ENCODE measurements at regions not wholly inside any gene's neighbourhood (a gene's known extent, or its start where the extent isn't known, plus 50 kb on each side); places are given as distances from the start of the nearest gene placed in this dataset.

DNA sequence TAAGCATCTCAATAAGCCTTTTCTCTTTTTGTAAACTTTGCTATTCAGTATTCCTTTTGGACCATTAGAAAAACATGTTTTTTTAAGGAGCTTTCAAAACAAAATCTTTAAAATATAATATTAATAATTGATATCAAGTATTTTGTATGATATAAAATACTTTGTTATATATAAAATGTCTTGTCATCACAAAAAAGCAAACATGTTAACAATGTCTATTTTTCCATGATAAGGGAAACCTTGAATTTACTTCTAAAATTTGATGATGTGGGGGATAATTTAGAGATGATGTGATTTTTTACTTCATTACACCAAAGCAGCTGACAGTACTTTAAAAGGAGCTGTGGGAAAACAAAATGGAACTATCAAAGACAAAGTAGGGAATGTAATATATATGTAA, 887.7 kb downstream of the SI start:
- Histone ChIP-seq H3K9ac (ENCODE audit: low read depth, low read length) (no peak overlapping the region), H3K4me1 (ENCODE audit: insufficient read depth, low read length) (no peaks in the 10 kb centered on the region), H3K4me3 (ENCODE audit: low read length) (no peak overlapping the region), H3K27ac (ENCODE audit: low read length) (no peak overlapping the region), H3K36me3 (ENCODE audit: insufficient read depth, low read depth, low read length) (no peaks in the 10 kb centered on the region), H3K9me3 (ENCODE audit: insufficient read depth, low read depth, low read length) (no peaks in the 10 kb centered on the region), H3K27me3 (ENCODE audit: insufficient read depth, low read length) (no peaks in the 10 kb centered on the region)

DNA sequence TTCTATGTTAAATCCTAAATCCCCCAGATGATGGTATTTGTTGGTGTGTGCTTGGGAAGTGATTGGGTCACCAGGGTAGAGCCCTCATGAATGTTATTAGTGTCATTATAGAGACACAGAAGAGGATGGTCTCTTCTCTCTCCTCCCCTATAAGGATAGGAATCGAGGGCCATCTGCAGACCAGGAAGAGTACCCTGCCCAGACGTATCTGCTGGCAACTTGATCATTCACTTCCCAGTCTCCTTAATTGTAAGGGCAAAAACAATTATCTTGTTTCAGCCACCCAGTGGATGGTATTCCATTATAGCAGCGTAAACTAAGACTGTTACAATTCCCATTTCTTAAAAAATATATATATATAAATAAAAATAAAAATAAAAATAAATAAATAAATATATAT, 892.2 kb downstream of the SI start:
- Histone ChIP-seq H3K9ac (ENCODE audit: low read depth, low read length) (no peak overlapping the region), H3K27me3 (ENCODE audit: insufficient read depth, low read length) (no peaks in the 10 kb centered on the region), H3K9me3 (ENCODE audit: insufficient read depth, low read depth, low read length) (peaks cover 13% of the 10 kb centered on the region), H3K27ac (ENCODE audit: low read length) (no peak overlapping the region), H3K4me3 (ENCODE audit: low read length) (no peak overlapping the region), H3K36me3 (ENCODE audit: insufficient read depth, low read depth, low read length) (no peaks in the 10 kb centered on the region), H3K4me1 (ENCODE audit: insufficient read depth, low read length) (no peaks in the 10 kb centered on the region)

DNA sequence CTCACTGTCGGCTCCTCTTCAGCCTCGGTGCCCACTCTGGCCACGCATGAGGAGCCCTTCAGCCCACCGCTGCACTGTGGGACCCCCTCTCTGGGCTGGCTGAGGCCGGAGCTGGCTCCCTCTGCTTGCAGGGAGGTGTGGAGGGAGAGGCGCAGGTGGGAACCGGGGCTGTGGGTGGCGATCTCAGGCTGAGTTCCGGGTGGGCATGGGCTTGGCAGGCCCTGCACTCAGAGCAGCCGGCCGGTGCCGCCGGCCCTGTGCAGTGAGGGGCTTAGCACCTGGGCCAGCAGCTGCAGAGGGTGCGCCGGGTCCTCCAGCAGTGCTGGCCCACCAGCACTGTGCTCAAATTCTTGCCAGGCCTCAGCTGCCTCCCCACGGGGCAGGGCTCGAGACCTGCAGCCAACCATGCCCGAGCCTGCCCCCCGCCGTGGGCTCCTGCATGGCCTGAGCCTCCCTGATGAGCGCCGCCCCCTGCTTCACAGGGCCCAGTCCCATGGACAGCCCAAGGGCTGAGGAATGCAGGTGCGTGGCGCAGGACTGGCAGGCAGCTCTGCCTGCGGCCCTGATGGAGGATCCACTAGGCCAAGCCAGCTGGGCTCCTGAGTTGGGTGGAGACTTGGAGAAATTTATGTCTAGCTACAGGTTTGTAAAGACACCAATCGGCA, 899.1 kb downstream of the SI start:
- no peaks in the 10 kb centered on the region for H3K4me1 ChIP-seq (ENCODE audit: insufficient read depth, low read length)
- no peak overlapping the region for H3K9ac ChIP-seq (ENCODE audit: low read depth, low read length)
- peaks cover 10% of the 10 kb centered on the region; the same call in 1 of the 2 replicates for H3K9me3 ChIP-seq (ENCODE audit: insufficient read depth, low read depth, low read length)
- H3K4me3 ChIP-seq (ENCODE audit: low read length), result no peak overlapping the region
- H3K27me3 ChIP-seq (ENCODE audit: insufficient read depth, low read length), result no peaks in the 10 kb centered on the region
- H3K36me3 ChIP-seq (ENCODE audit: insufficient read depth, low read depth, low read length), result no peaks in the 10 kb centered on the region
- H3K27ac ChIP-seq (ENCODE audit: low read length), result no peak overlapping the region

DNA sequence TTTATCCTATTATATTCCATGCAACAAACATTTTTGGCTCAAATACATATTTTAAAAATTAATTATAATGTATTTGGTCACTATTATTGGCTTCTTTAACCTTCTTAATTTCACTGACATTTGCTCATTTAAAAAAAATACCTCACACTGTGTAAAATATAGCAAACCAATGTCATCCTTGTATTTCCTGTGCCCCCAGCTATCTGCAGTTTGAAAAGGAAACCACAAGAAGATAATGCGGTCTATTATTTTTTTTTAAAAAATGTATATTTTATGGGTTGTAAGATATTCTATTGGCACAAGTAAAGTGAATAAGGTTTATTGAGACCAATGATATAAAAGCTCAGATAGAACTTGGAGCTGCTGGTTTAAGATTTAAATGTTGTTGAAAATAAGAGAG, 904.2 kb downstream of the SI start:
- no peak overlapping the region for H3K4me3 ChIP-seq (ENCODE audit: low read length)

DNA sequence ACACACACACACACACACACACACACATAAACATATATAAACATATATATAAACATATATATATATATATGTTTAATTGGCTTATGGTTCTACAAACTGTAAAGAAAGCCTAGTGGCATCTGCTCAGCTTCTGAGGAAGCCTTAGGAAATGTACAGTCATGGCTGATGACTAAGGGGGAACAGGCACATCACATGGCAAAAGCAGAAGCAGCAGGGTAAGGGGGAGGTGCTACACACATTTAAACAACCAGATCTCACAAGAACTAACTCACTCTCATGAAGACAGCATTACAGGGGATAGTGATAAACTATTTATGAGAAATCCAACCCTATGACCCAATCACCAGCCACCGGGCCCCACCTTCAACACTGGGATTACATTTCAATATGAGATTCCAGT, 922.9 kb downstream of the SI start:
- H3K36me3 ChIP-seq (ENCODE audit: insufficient read depth, low read depth, low read length), result no peaks in the 10 kb centered on the region
- no peak overlapping the region for H3K4me3 ChIP-seq (ENCODE audit: low read length)
- H3K4me1 ChIP-seq (ENCODE audit: insufficient read depth, low read length), result no peaks in the 10 kb centered on the region
- H3K9me3 ChIP-seq (ENCODE audit: insufficient read depth, low read depth, low read length), result peaks cover under 1% of the 10 kb centered on the region; the same call in 1 of the 2 replicates
- H3K27ac ChIP-seq (ENCODE audit: low read length), result no peak overlapping the region
- no peak overlapping the region for H3K9ac ChIP-seq (ENCODE audit: low read depth, low read length)
- H3K27me3 ChIP-seq (ENCODE audit: insufficient read depth, low read length), result no peaks in the 10 kb centered on the region

More for the DNA sequence above, 904.2 kb downstream of the SI start:
- no peaks in the 10 kb centered on the region for H3K4me1 ChIP-seq (ENCODE audit: insufficient read depth, low read length)
- H3K27ac ChIP-seq (ENCODE audit: low read length), result no peak overlapping the region
- no peak overlapping the region for H3K9ac ChIP-seq (ENCODE audit: low read depth, low read length)
- H3K9me3 ChIP-seq (ENCODE audit: insufficient read depth, low read depth, low read length), result no peaks in the 10 kb centered on the region
- H3K27me3 ChIP-seq (ENCODE audit: insufficient read depth, low read length), result no peaks in the 10 kb centered on the region
- H3K36me3 ChIP-seq (ENCODE audit: insufficient read depth, low read depth, low read length), result no peaks in the 10 kb centered on the region

DNA sequence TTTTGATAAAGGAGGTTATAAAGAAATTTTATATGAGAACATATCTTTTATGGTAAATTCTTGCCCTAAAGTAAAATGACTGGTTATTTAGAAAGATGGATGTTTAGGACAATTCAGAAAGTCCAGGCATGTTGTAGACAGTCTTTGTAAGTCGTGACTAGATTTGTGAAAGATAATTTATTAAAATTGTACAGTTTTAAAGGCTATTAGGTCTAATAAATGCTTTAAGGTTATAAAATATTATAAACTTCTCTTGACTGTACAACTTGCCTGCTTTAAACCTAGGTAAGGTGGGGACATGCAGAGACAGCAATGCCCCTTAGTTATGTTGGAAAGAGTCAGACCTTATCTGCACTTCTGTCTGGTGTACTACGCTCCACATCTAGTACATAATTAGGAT, 933.5 kb downstream of the SI start:
- Histone ChIP-seq H3K9ac (ENCODE audit: low read depth, low read length) (no peak overlapping the region), H3K27me3 (ENCODE audit: insufficient read depth, low read length) (no peaks in the 10 kb centered on the region), H3K9me3 (ENCODE audit: insufficient read depth, low read depth, low read length) (peaks cover 66% of the 10 kb centered on the region), H3K27ac (ENCODE audit: low read length) (no peak overlapping the region), H3K4me3 (ENCODE audit: low read length) (no peak overlapping the region), H3K36me3 (ENCODE audit: insufficient read depth, low read depth, low read length) (no peaks in the 10 kb centered on the region), H3K4me1 (ENCODE audit: insufficient read depth, low read length) (no peaks in the 10 kb centered on the region)

DNA sequence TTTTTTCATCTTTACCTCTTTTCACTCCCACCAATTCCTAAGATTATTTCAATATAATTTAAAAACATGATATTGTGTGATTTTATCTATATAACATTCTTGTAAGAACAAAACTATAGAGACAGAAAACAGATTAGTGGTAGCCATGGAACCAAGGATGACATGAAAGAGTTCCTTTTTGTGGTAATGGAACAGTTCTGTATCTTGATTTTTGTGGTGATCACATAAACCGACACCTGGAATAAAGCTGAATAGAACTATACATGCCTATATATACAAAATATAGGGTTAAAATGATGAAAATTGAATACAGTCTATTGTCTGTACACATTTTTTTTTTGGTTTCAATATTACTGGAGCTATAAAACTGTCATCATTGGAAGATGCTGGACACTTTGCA, 945.4 kb downstream of the SI start:
- Histone ChIP-seq H3K27me3 (ENCODE audit: insufficient read depth, low read length) (no peaks in the 10 kb centered on the region), H3K4me3 (ENCODE audit: low read length) (no peak overlapping the region), H3K4me1 (ENCODE audit: insufficient read depth, low read length) (no peaks in the 10 kb centered on the region), H3K27ac (ENCODE audit: low read length) (no peak overlapping the region), H3K9ac (ENCODE audit: low read depth, low read length) (no peak overlapping the region), H3K36me3 (ENCODE audit: insufficient read depth, low read depth, low read length) (no peaks in the 10 kb centered on the region), H3K9me3 (ENCODE audit: insufficient read depth, low read depth, low read length) (no peaks in the 10 kb centered on the region)

DNA sequence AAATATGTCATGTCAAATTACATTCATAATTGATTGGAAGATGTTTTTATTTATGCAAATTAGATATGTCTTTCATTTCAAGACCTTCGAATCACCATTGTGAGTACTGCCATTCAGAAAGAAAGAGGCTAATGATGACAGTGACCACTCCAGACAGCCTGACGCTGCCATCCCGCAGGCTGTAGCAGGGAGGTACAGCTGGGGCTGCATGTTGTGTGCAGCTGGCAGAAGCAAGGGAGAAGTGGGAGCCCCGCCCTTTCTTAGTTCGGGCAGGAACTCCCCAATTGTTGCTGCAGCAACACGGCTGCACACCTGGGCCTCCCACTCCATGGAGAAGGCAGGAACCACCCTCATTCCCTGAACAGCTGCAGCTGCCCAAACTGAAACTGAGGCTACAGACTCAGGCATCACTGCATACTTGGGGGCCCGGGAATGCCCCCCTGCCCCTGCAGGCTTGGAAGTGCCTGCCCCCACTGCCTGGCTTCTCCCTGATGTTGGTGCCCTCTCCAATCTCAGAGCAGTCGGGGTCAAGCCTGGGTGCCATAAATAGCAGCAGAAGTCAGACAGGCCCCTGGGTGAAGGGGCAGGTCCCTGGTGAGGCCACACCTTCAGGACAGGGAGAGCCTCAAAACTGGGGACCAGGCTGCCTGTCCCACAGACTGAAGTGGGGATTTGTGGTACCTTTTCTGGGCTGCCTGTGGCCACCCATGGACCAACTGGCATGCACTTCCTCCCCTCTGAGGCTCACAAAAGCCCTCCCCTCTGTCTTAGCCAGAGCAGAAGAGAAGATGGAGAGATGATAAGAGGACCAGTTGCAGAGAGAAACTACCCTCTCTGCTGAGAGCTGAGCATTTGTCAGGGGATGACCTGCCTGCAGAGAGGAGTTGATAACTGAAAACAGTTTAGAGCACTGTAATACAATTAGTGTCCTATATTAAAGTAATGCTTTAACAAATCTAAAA, 964.6 kb downstream of the SI start:
- H3K27me3 ChIP-seq (ENCODE audit: insufficient read depth, low read length), result no peaks in the 10 kb centered on the region
- no peak overlapping the region for H3K4me3 ChIP-seq (ENCODE audit: low read length)
- H3K9me3 ChIP-seq (ENCODE audit: insufficient read depth, low read depth, low read length), result no peaks in the 10 kb centered on the region; the same call in 1 of the 2 replicates
- no peak overlapping the region for H3K27ac ChIP-seq (ENCODE audit: low read length)
- H3K4me1 ChIP-seq (ENCODE audit: insufficient read depth, low read length), result no peaks in the 10 kb centered on the region
- no peak overlapping the region for H3K9ac ChIP-seq (ENCODE audit: low read depth, low read length)
- no peaks in the 10 kb centered on the region for H3K36me3 ChIP-seq (ENCODE audit: insufficient read depth, low read depth, low read length)

DNA sequence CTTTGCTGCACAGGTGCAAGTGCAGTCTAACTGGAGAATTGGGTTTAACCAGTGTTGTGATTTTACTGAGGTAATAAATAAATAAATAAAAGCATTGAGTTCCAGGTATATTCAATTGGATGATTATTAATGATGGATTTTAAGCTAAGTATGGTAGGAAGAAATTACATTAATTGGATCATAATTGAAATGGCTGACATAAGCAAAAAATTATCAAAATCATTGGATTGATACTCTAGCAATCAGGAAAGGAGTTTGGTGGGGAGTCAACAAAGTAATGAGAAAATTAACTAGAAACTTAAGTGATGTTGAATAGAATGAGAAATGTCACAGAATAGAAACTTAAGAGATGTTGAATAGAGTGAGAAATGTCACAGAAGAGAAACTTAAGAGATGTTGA, 981.9 kb downstream of the SI start:
- no peaks in the 10 kb centered on the region for H3K4me1 ChIP-seq (ENCODE audit: insufficient read depth, low read length)
- no peaks in the 10 kb centered on the region for H3K27me3 ChIP-seq (ENCODE audit: insufficient read depth, low read length)
- no peak overlapping the region for H3K4me3 ChIP-seq (ENCODE audit: low read length)
- no peak overlapping the region for H3K9ac ChIP-seq (ENCODE audit: low read depth, low read length)
- no peaks in the 10 kb centered on the region for H3K36me3 ChIP-seq (ENCODE audit: insufficient read depth, low read depth, low read length)
- no peak overlapping the region for H3K27ac ChIP-seq (ENCODE audit: low read length)
- H3K9me3 ChIP-seq (ENCODE audit: insufficient read depth, low read depth, low read length), result no peaks in the 10 kb centered on the region

DNA sequence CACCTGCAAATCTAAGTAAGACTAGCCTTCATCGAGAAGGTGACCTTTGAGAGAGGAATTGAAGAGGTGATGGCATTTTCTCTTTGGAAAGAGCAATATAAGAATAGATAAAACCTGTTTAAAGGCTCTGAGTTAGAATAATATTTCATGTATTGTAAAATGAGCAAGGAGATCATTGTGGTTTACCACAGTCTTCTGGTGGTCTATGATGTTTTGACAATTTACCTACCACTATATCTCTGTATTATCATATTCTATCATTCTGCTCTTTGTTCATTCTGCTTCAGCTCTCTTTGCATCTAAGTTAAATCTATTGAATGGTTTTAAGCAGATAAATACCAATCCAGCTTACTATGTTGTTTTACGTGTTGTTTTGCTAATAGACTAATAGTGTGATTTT, 982.3 kb downstream of the SI start:
- no peak overlapping the region for H3K27ac ChIP-seq (ENCODE audit: low read length)
- H3K4me3 ChIP-seq (ENCODE audit: low read length), result no peak overlapping the region
- H3K4me1 ChIP-seq (ENCODE audit: insufficient read depth, low read length), result no peaks in the 10 kb centered on the region
- H3K36me3 ChIP-seq (ENCODE audit: insufficient read depth, low read depth, low read length), result no peaks in the 10 kb centered on the region
- no peak overlapping the region for H3K9ac ChIP-seq (ENCODE audit: low read depth, low read length)
- no peaks in the 10 kb centered on the region for H3K9me3 ChIP-seq (ENCODE audit: insufficient read depth, low read depth, low read length)
- no peaks in the 10 kb centered on the region for H3K27me3 ChIP-seq (ENCODE audit: insufficient read depth, low read length)

DNA sequence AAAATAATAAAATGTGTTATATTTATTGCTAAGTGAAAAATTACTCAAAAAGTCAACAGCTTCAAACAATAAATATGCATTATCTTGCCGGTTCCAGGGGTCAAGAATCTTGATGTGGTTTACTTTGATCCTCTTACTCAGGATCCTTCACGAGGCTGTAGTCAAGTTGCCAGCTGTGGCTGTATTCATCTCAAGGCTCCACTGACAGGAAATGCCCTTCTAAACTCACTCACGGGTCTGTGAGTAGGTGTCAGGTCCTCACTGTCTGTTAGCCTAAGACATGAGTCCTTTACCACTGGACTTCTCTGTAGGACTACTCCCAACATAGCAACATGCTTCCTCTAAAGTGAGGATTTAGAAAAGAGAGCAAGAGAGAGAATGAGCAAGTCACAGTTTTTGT, 983.0 kb downstream of the SI start:
- Histone ChIP-seq H3K4me1 (ENCODE audit: insufficient read depth, low read length) (no peaks in the 10 kb centered on the region), H3K9me3 (ENCODE audit: insufficient read depth, low read depth, low read length) (no peaks in the 10 kb centered on the region), H3K27me3 (ENCODE audit: insufficient read depth, low read length) (no peaks in the 10 kb centered on the region), H3K4me3 (ENCODE audit: low read length) (no peak overlapping the region), H3K27ac (ENCODE audit: low read length) (no peak overlapping the region), H3K9ac (ENCODE audit: low read depth, low read length) (no peak overlapping the region), H3K36me3 (ENCODE audit: insufficient read depth, low read depth, low read length) (no peaks in the 10 kb centered on the region)

DNA sequence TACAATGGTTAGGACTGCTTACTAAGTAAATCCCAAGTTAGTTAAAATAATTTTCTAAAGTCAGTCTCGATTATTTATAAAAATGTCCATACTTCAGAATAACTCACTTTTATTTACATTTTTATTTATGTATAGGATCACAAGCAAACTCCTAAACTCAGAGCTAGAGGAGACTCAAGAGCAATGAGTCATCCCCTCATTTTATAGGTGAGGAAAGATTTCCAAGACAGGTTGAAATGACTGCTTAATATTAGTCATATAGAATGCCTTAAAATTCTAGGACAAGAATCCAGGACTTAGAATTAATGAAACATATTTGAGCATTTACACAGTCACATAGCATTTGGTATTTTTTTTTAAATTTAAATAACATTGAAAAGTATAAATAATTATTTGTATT, 983.8 kb downstream of the SI start:
- Histone ChIP-seq H3K27me3 (ENCODE audit: insufficient read depth, low read length) (no peaks in the 10 kb centered on the region), H3K9me3 (ENCODE audit: insufficient read depth, low read depth, low read length) (no peaks in the 10 kb centered on the region), H3K36me3 (ENCODE audit: insufficient read depth, low read depth, low read length) (no peaks in the 10 kb centered on the region), H3K4me3 (ENCODE audit: low read length) (no peak overlapping the region), H3K9ac (ENCODE audit: low read depth, low read length) (no peak overlapping the region), H3K4me1 (ENCODE audit: insufficient read depth, low read length) (no peaks in the 10 kb centered on the region), H3K27ac (ENCODE audit: low read length) (no peak overlapping the region)

Measured in iPS-20b (cell line).